ENCODE measurements at regions not wholly inside any gene's neighbourhood (a gene's known extent, or its start where the extent isn't known, plus 50 kb on each side); places are given as distances from the start of the nearest gene placed in this dataset.

- H3K4me1 ChIP-seq (ENCODE audit: control insufficient read depth in 2 of 2, insufficient read depth in 2 of 2, low read length in 2 of 2), result no peaks in the 10 kb centered on the region
- H3K36me3 ChIP-seq (ENCODE audit: control insufficient read depth in 2 of 2, insufficient read depth in 2 of 2, low read length in 2 of 2), result no peaks in the 10 kb centered on the region
- H3K9me3 ChIP-seq (ENCODE audit: control insufficient read depth in 2 of 2, low read length in 2 of 2), result no peaks in the 10 kb centered on the region
- H3K27me3 ChIP-seq (ENCODE audit: control insufficient read depth in 2 of 2, insufficient read depth in 2 of 2, low read length in 2 of 2), result no peaks in the 10 kb centered on the region
- no peak overlapping the region for H3K9ac ChIP-seq (ENCODE audit: low read depth in 1 of 2, low read length in 2 of 2)
- H3K27ac ChIP-seq (ENCODE audit: low read depth in 2 of 2, low read length in 2 of 2), result no peak overlapping the region
- no peak overlapping the region for H3K4me3 ChIP-seq (ENCODE audit: low read length in 2 of 2)
Measured at GRCh38 chr15:47917881-47918280, 200.6 kb downstream of the SEMA6D start.

DNA sequence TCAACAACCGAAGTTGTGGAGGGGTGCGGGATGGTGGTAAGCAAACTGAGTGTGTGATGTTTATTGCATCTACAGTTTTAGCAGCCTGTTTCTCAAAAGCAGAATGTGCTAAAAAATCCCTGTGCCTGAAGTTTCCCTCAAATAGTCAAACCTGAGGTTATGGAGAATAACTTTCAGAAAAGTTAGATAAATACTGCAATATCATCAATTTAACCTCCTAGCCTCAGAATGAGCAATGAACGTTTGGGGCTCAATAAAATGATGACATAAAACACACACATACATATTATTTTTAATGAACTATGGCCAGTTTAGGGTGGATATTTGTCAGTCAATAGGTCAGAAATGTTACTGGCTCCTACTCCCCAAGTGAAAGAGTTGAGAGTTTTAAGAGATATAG is 201.6 kb downstream of the SEMA6D start:
- no peak overlapping the region for H3K4me3 ChIP-seq (ENCODE audit: low read length in 2 of 2)
- no peaks in the 10 kb centered on the region for H3K9me3 ChIP-seq (ENCODE audit: control insufficient read depth in 2 of 2, low read length in 2 of 2)
- H3K36me3 ChIP-seq (ENCODE audit: control insufficient read depth in 2 of 2, insufficient read depth in 2 of 2, low read length in 2 of 2), result no peaks in the 10 kb centered on the region
- no peaks in the 10 kb centered on the region for H3K4me1 ChIP-seq (ENCODE audit: control insufficient read depth in 2 of 2, insufficient read depth in 2 of 2, low read length in 2 of 2)
- no peak overlapping the region for H3K9ac ChIP-seq (ENCODE audit: low read depth in 1 of 2, low read length in 2 of 2)
- H3K27me3 ChIP-seq (ENCODE audit: control insufficient read depth in 2 of 2, insufficient read depth in 2 of 2, low read length in 2 of 2), result no peaks in the 10 kb centered on the region
- no peak overlapping the region for H3K27ac ChIP-seq (ENCODE audit: low read depth in 2 of 2, low read length in 2 of 2)

DNA sequence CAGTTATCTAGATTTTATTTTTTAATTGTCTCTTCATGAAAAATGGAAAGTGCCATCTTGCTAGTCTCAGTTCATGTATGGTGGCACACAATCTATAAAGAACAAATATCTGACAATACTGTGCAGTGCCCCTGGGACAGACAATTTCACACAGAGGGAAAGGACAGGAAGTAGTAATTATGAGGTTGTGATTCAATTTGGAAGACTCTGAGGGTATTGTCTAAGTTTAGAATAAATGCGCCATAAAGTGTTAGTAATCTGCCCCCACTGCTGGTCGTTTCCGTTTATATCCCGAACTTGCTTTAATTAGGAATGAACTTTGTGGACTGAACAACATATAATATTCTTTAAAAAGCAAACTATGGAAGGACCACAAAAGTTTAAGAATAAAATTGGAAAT is 196.4 kb upstream of the SLC24A5 start:
- H3K9me3 ChIP-seq (ENCODE audit: control insufficient read depth in 2 of 2, low read length in 2 of 2), result no peaks in the 10 kb centered on the region
- H3K9ac ChIP-seq (ENCODE audit: low read depth in 1 of 2, low read length in 2 of 2), result no peak overlapping the region
- H3K4me3 ChIP-seq (ENCODE audit: low read length in 2 of 2), result no peak overlapping the region
- no peaks in the 10 kb centered on the region for H3K4me1 ChIP-seq (ENCODE audit: control insufficient read depth in 2 of 2, insufficient read depth in 2 of 2, low read length in 2 of 2)
- H3K27ac ChIP-seq (ENCODE audit: low read depth in 2 of 2, low read length in 2 of 2), result no peak overlapping the region
- H3K36me3 ChIP-seq (ENCODE audit: control insufficient read depth in 2 of 2, insufficient read depth in 2 of 2, low read length in 2 of 2), result no peaks in the 10 kb centered on the region
- no peaks in the 10 kb centered on the region for H3K27me3 ChIP-seq (ENCODE audit: control insufficient read depth in 2 of 2, insufficient read depth in 2 of 2, low read length in 2 of 2)

DNA sequence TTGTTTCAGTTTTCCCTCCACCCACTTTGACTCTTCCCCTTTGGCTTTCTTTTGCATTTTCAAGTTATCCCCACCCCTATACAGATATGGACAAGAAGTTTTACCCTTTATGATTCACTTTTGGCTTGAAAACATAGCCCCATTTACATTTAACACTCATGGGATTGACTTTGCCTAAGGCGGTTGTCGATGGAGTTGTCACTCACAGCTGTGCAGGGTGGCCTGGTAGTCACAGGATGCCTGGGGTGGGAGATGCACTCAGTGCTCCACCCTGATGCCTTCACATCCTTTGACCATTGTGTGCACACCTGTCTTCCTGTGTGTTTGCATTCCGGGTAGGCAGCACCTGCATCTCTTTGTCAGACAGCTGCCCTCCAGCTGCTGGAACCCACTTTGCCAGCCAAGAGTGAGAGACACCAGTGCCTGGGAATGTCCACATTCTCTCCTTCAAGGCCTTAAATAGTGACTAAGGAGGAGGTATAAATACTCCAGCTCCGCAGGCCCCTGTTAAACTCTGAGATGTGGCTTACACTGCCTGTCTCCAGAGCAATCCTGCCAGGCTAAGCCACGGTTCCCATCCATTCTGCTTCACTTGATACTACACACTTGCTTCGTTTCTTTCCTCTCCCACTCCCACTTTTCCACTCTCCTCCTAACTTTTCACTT is 191.5 kb upstream of the SLC24A5 start:
- Histone ChIP-seq H3K4me3 (ENCODE audit: low read length in 2 of 2) (no peak overlapping the region), H3K36me3 (ENCODE audit: control insufficient read depth in 2 of 2, insufficient read depth in 2 of 2, low read length in 2 of 2) (no peaks in the 10 kb centered on the region), H3K27me3 (ENCODE audit: control insufficient read depth in 2 of 2, insufficient read depth in 2 of 2, low read length in 2 of 2) (no peaks in the 10 kb centered on the region), H3K4me1 (ENCODE audit: control insufficient read depth in 2 of 2, insufficient read depth in 2 of 2, low read length in 2 of 2) (no peaks in the 10 kb centered on the region), H3K9ac (ENCODE audit: low read depth in 1 of 2, low read length in 2 of 2) (no peak overlapping the region), H3K27ac (ENCODE audit: low read depth in 2 of 2, low read length in 2 of 2) (no peak overlapping the region), H3K9me3 (ENCODE audit: control insufficient read depth in 2 of 2, low read length in 2 of 2) (no peaks in the 10 kb centered on the region)

DNA sequence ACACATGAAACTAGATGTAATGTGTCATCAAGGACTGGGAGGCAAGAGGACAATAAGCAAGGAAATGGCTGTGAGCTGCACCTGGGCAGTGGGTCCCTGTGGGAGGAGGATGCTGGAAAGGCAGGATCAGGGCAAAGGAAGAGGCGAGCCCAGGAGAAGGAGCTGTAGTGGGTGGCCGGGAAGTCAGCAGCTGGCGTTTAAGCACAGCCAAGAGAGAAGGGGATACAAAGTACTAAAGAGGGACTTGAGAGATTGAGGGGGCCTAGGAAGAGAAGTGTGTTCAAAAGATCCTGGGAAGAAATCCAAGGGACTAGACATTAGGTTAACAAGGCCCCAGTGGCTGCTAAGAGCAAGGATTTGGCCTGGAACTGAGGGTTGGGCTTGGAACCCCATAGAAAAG is 188.5 kb upstream of the SLC24A5 start:
- Histone ChIP-seq H3K9ac (ENCODE audit: low read depth in 1 of 2, low read length in 2 of 2) (no peak overlapping the region), H3K9me3 (ENCODE audit: control insufficient read depth in 2 of 2, low read length in 2 of 2) (no peaks in the 10 kb centered on the region), H3K4me3 (ENCODE audit: low read length in 2 of 2) (no peak overlapping the region), H3K36me3 (ENCODE audit: control insufficient read depth in 2 of 2, insufficient read depth in 2 of 2, low read length in 2 of 2) (no peaks in the 10 kb centered on the region), H3K27ac (ENCODE audit: low read depth in 2 of 2, low read length in 2 of 2) (no peak overlapping the region), H3K4me1 (ENCODE audit: control insufficient read depth in 2 of 2, insufficient read depth in 2 of 2, low read length in 2 of 2) (no peaks in the 10 kb centered on the region), H3K27me3 (ENCODE audit: control insufficient read depth in 2 of 2, insufficient read depth in 2 of 2, low read length in 2 of 2) (no peaks in the 10 kb centered on the region)

GRCh38 chr15:47932951-47933641 is 187.7 kb upstream of the SLC24A5 start:
- no peaks in the 10 kb centered on the region for H3K4me1 ChIP-seq (ENCODE audit: control insufficient read depth in 2 of 2, insufficient read depth in 2 of 2, low read length in 2 of 2)
- H3K9me3 ChIP-seq (ENCODE audit: control insufficient read depth in 2 of 2, low read length in 2 of 2), result no peaks in the 10 kb centered on the region
- H3K9ac ChIP-seq (ENCODE audit: low read depth in 1 of 2, low read length in 2 of 2), result no peak overlapping the region
- no peaks in the 10 kb centered on the region for H3K27me3 ChIP-seq (ENCODE audit: control insufficient read depth in 2 of 2, insufficient read depth in 2 of 2, low read length in 2 of 2)
- H3K4me3 ChIP-seq (ENCODE audit: low read length in 2 of 2), result no peak overlapping the region
- no peaks in the 10 kb centered on the region for H3K36me3 ChIP-seq (ENCODE audit: control insufficient read depth in 2 of 2, insufficient read depth in 2 of 2, low read length in 2 of 2)
- H3K27ac ChIP-seq (ENCODE audit: low read depth in 2 of 2, low read length in 2 of 2), result no peak overlapping the region

GRCh38 chr15:47933865-47934264 is 186.9 kb upstream of the SLC24A5 start:
- no peak overlapping the region for H3K4me3 ChIP-seq (ENCODE audit: low read length in 2 of 2)
- H3K9me3 ChIP-seq (ENCODE audit: control insufficient read depth in 2 of 2, low read length in 2 of 2), result no peaks in the 10 kb centered on the region
- H3K9ac ChIP-seq (ENCODE audit: low read depth in 1 of 2, low read length in 2 of 2), result no peak overlapping the region
- no peaks in the 10 kb centered on the region for H3K27me3 ChIP-seq (ENCODE audit: control insufficient read depth in 2 of 2, insufficient read depth in 2 of 2, low read length in 2 of 2)
- no peak overlapping the region for H3K27ac ChIP-seq (ENCODE audit: low read depth in 2 of 2, low read length in 2 of 2)
- no peaks in the 10 kb centered on the region for H3K36me3 ChIP-seq (ENCODE audit: control insufficient read depth in 2 of 2, insufficient read depth in 2 of 2, low read length in 2 of 2)
- H3K4me1 ChIP-seq (ENCODE audit: control insufficient read depth in 2 of 2, insufficient read depth in 2 of 2, low read length in 2 of 2), result no peaks in the 10 kb centered on the region

DNA sequence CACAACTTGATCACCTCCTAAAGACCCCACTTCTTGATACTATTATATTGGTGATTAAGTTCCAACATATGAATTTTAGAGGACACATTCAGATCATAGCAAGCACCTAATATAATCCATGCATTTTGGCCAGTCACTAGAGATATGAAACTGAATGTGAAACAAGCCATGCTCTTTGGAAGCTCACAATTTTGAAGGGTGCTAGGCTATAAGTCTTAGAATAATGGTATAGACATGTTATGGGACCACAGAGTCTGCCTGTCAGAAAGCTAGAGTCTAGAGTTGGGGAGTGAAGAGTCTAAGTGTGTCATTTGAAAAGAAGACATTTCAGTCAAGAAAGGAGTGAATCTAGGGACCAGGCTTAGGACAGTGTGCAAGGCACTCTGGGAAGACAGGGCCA is 186.4 kb upstream of the SLC24A5 start:
- H3K9me3 ChIP-seq (ENCODE audit: control insufficient read depth in 2 of 2, low read length in 2 of 2), result no peaks in the 10 kb centered on the region
- no peak overlapping the region for H3K9ac ChIP-seq (ENCODE audit: low read depth in 1 of 2, low read length in 2 of 2)
- no peaks in the 10 kb centered on the region for H3K4me1 ChIP-seq (ENCODE audit: control insufficient read depth in 2 of 2, insufficient read depth in 2 of 2, low read length in 2 of 2)
- H3K27me3 ChIP-seq (ENCODE audit: control insufficient read depth in 2 of 2, insufficient read depth in 2 of 2, low read length in 2 of 2), result no peaks in the 10 kb centered on the region
- H3K4me3 ChIP-seq (ENCODE audit: low read length in 2 of 2), result no peak overlapping the region
- no peaks in the 10 kb centered on the region for H3K36me3 ChIP-seq (ENCODE audit: control insufficient read depth in 2 of 2, insufficient read depth in 2 of 2, low read length in 2 of 2)
- no peak overlapping the region for H3K27ac ChIP-seq (ENCODE audit: low read depth in 2 of 2, low read length in 2 of 2)

DNA sequence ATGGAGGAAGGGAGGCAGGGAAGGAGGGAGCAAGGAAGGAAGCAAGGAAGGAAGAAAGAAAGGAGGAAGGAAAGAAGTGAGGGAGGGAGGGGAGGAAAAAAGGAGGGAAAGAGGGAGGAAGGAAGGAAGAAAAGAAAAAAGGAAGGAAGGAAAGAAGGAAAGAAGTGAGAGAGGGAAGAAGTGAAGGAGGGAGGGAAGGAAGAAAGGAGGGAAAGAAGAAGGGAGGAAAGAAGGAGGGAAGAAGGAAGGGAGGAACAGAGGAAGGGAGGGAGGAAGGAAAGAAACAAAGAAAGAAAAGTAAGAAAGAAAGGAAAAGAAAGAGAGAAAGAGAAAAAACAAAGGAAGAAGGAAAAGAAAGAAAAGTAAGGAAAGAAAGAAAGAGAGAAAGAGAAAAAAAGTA is 183.0 kb upstream of the SLC24A5 start:
- H3K4me1 ChIP-seq (ENCODE audit: control insufficient read depth in 2 of 2, insufficient read depth in 2 of 2, low read length in 2 of 2), result no peaks in the 10 kb centered on the region
- H3K27ac ChIP-seq (ENCODE audit: low read depth in 2 of 2, low read length in 2 of 2), result no peak overlapping the region
- H3K36me3 ChIP-seq (ENCODE audit: control insufficient read depth in 2 of 2, insufficient read depth in 2 of 2, low read length in 2 of 2), result no peaks in the 10 kb centered on the region
- H3K9me3 ChIP-seq (ENCODE audit: control insufficient read depth in 2 of 2, low read length in 2 of 2), result no peaks in the 10 kb centered on the region
- H3K27me3 ChIP-seq (ENCODE audit: control insufficient read depth in 2 of 2, insufficient read depth in 2 of 2, low read length in 2 of 2), result no peaks in the 10 kb centered on the region
- no peak overlapping the region for H3K4me3 ChIP-seq (ENCODE audit: low read length in 2 of 2)
- no peak overlapping the region for H3K9ac ChIP-seq (ENCODE audit: low read depth in 1 of 2, low read length in 2 of 2)

DNA sequence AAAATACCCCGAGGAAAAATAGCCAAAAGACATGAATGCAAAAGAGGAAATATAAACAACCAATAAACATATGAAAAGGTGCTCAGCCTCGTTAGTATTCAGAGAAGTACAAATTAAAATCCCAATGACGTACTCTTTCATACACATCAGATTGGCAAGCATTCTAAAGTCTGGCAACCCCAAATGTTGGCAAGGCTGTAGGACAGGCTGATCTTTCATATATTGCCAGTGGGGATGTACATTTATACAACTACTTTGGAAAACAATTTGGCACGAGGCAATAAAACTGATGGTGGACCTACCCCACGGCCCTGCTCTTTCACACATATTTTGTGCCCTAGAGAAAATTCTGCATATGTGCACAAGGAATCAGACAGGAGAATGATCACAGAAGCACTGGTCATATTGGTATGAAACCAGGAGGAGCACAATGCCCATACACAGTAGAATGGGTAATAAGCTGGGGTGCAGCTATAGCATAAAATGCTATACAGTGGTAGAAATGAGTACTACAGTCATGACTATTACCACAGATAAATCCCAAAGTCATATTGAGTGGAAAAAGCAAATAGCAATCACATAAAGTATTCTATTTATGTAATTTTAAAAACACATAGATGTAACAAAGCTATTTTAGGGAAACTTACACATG is 176.0 kb upstream of the SLC24A5 start:
- Histone ChIP-seq H3K27me3 (ENCODE audit: control insufficient read depth in 2 of 2, insufficient read depth in 2 of 2, low read length in 2 of 2) (no peaks in the 10 kb centered on the region), H3K9me3 (ENCODE audit: control insufficient read depth in 2 of 2, low read length in 2 of 2) (no peaks in the 10 kb centered on the region), H3K4me3 (ENCODE audit: low read length in 2 of 2) (no peak overlapping the region), H3K27ac (ENCODE audit: low read depth in 2 of 2, low read length in 2 of 2) (no peak overlapping the region), H3K4me1 (ENCODE audit: control insufficient read depth in 2 of 2, insufficient read depth in 2 of 2, low read length in 2 of 2) (no peaks in the 10 kb centered on the region), H3K9ac (ENCODE audit: low read depth in 1 of 2, low read length in 2 of 2) (no peak overlapping the region), H3K36me3 (ENCODE audit: control insufficient read depth in 2 of 2, insufficient read depth in 2 of 2, low read length in 2 of 2) (no peaks in the 10 kb centered on the region)
